GM18519 (cell line): ENCODE measurements at regions not wholly inside any gene's neighbourhood (a gene's known extent, or its start where the extent isn't known, plus 50 kb on each side); places are given as distances from the start of the nearest gene placed in this dataset.
"Not testable (repeated sequence)": the region's sequence is repeated elsewhere in the genome, so short reads cannot be mapped to it uniquely, and the experiment has no call there.

Source experiments
- ATAC-seq: cut with Tn5 transposase; IDR thresholded peaks from one replicate; pipeline ENCODE4 v1.9.1; 2021; ENCODE audit warnings: mild to moderate bottlenecking, moderate library complexity; ENCODE audit not compliant: unreplicated experiment, low FRiP score

DNA sequence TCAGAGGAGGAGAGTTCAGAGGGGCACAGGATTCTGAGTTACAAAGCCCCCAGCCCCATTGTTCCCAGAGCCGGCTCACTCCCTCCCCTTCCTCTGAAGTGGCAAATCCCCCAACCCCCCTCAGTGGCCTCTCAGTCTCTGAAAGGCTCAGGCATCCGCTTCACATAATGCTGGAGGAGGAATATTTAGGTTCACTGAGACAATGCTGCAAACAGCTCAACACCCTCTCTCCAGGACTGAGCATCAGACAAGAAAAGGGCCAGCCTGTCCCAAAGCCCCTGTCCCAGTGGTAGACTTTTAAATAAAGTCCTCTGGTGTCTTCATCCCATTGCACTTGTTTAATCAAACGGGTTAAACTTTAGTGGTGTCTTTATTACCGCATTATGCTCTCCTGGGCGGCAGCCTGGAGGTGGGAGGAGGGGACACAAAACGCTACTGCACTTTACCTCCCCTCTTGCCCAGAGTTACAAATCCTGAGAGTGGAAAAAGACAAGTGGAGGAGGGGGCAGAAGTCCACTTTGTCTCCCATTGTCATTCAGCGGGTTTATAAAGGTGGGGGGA, 257.9 kb downstream of the FGFR2 start:
- ATAC-seq, result no peak

DNA sequence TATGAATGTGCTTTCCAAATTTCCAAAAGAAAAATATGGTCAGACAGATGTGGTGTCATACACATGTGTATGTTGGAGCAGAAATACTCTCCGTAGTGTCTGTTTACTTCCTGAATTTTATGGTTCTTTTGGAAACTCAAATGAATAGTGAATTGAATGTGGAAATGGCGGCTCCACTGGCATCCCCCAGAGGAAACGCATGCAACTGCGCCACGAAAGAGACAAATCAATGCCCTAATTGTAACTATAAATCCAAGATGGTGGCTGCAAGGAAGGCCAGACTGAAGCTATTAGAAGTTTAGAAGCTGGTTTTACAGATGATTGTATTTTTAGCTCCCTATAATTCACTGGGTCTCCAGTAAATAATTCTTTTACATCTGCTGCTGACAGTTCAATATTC, 246.7 kb downstream of the FGFR2 start:
- no peak for ATAC-seq

DNA sequence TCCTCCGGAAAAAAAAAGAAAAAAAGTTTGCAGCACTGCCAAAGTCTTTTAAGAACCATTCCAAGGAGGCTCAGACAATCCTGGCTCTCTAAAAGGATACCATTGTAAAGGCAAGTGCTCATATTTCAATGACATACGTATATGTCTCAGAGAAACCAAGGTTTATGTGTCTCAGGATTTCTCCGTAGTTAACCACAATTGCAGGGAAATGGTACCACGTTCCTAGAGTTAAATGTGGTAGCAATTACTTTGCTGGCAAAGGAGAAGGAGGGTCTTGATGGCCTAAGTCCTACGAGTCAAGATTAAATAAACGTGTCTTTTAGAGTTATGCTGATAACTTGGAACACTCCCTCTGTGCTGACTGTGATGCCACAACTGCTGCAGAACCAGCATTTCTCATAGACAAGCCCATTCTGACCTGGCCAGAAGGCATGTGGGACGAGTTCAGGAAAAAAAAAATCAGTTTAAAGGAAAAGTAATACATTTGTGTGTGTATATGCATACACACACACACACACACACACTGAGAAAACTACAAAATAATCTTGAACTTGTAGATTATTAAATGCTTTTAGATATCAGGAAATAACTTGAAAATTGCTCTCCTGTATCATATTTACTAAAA, 245.9 kb downstream of the FGFR2 start:
- no peak for ATAC-seq

DNA sequence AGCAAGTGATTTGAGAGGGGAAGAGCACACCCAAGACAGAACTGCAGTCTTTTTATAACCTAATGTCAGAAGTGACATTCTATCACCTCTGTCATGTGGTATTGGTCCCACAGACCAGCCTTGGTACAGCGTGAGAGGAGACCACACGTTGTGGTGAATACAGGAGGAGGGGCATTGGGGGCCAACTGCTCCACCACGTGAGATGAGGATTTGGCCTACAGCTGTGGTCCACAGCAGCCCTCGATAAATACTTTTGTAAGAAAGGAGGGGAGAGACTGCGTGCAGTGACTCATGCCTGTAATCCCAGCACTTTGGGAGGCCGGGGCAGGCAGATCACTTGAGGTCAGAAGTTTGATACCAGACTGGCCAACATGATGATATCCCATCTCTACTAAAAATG, 243.1 kb downstream of the FGFR2 start:
- ATAC-seq, result no peak

DNA sequence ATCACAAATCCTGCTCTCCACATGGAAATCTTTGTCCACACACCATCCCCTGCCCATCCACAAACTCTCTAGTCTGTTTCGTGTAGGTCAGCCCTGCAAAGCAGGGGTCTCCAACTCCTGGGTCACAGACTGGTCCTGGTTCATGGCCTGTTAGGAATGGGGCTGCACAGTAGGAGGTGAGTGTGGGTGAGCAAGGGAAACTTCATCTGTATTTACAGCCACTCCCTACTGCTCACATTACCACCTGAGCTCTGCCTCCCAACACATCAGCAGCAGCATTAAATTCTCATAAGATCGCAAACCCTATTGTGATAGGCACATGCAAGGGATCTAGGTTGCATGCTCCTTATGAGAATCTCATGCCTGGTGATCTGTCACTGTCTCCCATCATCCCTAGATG, 242.1 kb downstream of the FGFR2 start:
- ATAC-seq, result no peak

DNA sequence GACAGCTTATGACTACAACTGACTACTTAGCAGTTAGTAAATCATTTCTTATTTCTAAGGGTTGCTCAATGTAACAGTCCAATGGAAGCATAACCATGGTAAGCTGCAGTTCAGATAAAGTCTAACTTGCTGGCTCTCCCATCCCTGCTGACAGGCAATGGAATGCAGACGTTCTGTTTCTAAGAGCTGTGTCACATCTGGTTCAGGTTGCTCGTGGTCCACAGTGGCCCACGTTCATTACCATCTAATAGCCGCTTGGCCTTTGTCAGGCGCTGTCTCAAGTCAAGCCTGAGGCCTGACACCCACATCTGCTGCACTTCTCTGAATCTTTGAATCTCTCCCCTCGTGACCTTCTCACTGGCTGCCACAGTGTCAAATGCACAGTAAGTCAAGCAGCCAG, 240.8 kb downstream of the FGFR2 start:
- ATAC-seq, result no peak

DNA sequence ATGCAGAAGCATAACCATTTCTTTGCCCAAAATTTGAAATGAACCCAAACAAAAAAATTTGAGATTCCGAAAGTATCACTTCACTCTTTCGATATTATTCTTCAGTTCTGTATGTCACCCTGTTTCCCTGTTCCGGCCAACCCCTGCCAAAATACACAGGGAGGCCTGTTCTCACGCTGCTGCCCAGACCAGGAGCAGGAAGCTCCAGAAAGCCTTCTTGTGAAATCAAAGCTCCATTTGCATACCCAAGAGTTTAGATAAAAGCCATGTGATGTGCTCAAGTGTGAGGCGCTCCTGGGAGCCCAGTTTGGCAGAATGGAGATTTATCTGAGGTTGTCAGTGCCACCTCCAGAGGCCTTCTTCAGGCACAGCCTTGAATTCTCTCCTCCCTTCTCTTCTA, 236.2 kb downstream of the FGFR2 start:
- ATAC-seq, result no peak

DNA sequence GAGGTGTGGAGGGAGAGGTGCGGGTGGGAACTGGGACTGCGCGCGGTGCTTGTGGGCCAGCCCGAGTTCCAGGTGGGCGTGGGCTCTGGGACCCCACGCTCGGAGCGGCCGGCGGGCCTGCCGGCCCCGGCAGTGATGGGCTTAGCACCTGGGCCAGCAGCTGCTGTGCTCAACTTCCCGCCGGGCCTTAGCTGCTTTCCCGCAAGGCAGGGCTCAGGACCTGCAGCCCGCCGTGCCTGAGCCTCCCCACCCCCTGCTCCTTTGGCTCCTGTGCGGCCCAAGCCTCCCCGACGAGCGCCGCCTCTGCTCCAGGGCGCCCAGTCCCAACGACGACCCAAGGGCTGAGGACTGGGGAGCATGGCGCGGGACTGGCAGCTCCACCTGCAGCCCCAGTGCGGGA, 232.7 kb downstream of the FGFR2 start:
- no peak for ATAC-seq

DNA sequence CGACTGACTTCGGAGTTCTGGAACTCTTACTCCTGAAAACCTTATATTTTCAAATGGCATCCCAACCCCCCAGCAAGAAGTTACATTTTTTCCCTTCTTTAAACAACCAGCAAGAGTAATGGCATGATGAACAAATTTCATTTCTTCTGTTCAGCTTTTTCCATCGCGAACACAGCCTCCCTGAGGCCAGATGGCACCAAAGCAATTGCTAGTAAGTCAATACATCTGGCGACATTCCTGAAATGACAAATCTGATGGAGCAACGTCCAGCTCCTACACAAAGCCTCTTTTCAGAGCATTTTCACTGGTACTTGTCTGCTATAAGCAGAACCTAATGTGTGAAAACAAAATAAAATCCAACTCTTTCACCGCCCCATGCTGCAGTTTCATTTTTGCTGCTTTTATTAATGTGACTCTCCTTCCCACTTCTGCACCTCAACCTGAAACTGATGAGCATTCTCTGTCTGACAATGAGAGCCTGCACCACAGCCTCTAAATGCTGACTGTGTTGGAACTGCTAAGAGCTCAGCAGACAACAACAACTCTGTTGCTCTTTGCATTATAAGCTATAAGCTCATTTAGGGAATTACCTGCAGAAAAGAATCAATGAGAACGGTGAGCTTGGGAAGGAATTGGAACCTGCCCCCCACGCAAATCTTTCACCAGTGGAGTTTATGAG, 229.8 kb downstream of the FGFR2 start:
- no peak for ATAC-seq

DNA sequence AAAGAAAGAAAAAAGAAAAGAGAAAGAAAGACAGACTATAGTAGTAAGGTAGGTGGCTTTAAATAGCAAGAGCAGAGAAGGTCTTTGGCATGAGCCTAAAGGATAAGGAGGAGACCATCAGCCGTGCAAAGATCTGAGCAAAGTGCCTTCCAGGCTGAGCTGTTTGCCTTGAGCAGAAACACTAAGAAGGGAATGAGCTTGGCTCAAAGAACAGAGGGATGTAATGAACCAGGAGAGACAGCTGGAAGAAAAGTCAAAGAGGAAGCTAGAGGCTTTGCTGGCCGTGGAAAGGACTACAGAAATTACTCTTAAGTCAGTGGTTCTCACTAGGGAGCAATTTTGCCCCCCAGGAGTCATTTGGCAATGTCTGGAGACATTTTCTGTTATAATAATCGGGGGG, 228.6 kb downstream of the FGFR2 start:
- no peak for ATAC-seq

DNA sequence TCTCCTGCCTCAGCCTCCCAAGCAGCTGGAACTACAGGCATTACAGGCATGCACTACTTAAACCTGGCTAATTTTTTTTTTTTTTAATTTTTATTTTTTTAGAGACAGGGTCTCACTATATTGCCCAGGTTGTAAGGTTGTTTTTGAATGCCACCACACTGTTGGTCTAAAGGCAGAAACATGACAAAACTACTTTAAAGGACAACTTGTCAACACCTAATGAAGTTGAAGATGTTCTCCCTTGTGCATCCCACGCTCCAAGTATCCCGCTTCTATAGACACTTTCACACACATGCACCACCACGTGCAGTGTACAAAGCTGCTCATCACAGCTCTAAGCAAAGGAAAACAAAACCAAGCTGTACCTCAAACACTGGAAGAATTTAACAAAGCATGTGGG, 226.4 kb downstream of the FGFR2 start:
- no peak for ATAC-seq

DNA sequence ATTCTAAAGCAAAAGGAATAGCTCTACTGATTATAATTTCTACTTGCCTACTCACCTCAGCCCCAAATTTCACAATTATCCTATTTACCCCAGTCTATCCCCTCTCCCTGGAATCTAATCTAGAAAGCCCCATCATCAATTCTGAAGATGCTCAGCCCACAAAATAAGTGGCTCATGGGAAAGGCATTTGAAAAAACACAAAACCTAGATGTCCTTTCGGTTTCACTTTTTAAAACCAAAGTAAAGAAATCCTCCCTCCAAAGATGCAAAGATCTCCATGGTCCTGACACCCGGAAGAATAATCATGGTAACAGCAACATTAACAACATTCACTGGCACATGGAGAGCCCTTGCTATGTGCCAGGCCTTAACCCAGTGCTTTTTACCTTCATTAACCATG, 224.8 kb downstream of the FGFR2 start:
- no peak for ATAC-seq

DNA sequence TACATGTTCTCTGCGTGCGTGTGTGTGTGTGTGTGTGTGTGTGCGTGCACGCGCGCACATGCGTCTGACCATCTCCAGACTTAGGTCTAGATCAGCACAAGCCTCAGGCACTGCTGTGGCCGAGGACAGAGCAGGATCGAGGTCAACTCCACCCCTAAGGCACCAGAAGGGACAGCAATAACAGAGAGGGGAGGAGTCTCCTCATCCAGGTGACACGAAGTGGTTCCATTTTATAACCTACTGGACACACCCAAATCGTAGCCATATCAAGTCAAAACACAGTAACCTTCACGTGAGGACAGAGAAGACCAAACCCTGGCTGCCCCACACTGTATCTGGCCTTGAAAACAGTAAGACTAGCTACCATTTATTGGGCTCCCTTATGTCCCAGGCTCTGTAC, 224.1 kb downstream of the FGFR2 start:
- no peak for ATAC-seq

DNA sequence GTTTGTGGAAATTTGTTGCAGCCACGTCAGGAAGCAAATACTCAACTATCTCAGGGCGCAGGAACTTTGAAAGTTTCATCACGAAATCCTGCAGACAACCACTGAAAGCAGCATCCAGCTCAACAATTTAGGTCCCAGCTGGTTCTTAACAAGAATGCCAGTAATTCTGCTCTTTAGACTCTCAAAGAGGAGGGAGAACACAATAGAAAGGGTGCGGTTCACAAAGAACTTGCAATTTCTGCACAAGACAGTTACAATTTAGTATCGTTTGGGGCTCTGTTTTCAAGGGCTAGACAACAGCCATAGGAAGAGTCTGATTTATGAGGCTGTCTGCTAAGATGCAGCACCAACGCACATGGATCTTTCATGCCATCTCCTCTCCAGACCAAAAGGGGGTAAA, 223.1 kb downstream of the FGFR2 start:
- ATAC-seq, result no peak

DNA sequence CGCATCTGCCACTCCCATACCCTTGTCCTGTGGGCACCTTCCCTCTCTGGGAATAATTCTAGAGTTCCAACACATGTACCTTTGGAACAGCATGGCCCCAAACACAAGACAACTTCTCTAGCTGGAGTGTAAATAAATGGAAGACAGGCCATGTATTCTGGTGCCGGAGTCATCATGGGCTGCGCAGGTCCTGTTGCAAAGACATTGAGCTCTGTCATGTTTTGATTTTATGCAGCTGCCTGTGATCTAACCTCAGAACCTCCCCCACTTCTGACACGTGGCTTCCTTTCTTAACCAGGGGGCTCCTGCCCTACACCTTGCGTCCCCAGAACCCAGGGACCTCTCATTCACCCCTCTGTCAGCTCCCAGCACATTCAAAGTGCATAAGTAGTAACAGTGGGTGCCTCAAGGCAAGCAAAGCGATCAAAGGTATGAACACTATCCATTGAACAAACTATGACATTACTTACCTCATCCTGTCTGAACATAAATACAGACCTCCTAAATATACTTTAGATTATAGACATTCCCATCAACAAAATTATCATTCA, 219.9 kb downstream of the FGFR2 start:
- no peak for ATAC-seq

DNA sequence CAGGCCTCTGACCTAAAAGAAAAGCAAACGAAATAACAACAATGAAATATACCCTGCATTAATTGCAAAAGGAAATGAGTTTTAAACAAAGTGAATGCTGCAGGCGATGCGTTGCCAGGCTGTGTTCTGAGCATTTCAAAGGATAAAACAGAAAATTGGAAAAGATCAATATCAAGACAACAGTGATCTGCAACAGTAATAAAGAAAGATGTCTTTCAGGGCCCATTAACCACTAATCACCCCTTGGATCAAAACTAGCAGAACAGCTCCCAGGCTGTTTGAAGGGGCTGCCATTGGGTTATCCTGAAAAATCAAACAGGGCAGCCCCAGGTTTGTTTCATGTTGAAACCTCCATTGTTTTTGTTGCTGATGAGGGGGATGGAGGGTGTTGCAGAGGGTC, 219.2 kb downstream of the FGFR2 start:
- no peak for ATAC-seq

DNA sequence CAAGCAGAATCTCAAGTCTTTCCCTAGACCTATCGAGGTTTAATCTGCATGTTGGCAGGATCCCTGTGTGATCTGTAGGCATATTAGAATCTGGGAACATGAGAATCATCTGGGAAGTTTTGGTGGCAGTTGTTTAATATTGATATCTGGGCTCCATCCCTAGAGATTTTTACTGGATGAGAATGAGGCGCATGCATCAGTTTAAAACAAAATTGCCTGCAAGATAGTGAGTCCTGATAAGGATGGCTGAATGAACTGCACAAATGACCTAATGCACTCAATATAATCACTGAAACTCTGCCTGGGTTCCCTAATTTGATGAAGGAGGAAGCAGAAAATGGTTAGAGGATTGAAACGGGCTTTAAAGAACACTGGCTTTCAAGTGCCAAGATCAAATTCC, 218.0 kb downstream of the FGFR2 start:
- no peak for ATAC-seq

DNA sequence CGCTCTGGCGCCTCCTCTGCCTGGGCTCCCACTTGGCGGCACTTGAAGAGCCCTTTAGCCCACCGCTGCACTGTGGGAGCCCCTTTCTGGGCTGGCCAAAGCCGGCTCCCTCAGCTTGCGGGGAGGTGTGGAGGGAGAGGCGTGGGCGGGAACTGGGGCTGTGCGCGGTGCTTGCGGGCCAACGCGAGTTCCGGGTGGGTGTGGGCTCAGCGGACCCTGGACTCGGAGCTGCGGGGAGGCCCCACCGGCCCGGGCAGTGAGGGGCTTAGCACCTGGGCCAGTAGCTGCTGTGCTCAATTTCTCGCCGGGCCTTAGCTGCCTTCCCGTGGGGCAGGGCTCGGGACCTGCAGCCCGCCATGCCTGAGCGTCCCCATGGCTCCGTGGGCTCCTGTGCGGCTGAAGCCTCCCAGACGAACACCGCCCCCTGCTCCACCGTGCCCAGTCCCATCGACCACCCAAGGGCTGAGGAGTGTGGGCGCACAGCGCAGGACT, 216.2 kb downstream of the FGFR2 start:
- not testable (repeated sequence) for ATAC-seq

DNA sequence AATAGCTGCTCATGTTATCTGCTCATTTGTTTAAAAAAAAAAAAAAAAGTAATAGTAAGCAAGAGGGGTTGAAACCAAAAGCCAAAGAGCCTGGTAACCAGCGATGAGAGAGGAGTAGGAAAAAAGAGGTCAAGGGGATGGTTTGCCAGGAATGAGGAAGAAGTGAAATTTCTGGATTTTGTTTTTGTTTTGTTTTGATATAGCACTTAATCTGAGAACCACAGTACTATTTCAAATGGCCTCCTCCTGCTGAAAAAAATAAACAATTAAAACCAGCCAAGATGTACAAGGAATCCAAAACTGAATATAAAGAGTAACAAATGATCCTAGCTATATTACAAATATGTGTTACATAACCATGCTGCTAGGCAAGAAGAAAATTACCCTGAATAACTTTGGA, 213.1 kb downstream of the FGFR2 start:
- ATAC-seq, result no peak

DNA sequence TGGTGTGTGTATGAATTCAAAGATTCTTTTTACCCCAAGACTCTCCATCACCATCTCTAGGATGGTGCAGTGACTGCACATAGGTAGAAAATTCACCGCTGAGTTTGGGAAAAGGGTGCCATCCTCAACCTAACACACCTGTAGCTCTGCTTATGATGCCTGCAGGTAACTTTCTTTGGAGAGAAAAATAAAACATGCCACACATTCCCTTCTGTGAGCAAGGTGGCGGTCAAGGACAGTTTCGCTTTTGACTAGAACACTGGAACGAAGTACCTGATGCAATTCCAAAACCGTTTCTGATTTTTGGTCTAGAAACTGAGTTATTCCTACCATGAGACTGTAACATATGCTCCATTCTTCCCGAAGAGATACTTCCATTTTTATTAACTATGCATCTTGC, 205.6 kb downstream of the FGFR2 start:
- ATAC-seq, result no peak

DNA sequence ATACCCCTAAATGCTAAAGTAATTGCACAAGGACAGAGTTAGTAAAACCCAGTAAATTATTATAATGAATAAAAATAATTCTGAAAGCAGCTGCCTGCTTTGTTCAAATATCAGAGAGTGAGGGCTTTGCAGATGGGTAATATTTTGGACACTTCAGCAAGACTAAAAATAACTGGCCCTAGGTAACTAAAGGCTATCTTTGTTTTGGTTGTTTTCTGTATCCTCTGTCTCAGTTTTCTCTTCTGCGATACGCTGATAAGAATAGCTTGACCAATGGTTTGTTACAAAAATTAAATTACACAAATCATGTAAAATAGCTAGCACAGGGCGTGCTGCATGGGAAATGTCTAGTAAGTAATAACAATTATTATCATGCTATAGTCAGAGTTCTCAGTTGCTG, 204.7 kb downstream of the FGFR2 start:
- no peak for ATAC-seq

DNA sequence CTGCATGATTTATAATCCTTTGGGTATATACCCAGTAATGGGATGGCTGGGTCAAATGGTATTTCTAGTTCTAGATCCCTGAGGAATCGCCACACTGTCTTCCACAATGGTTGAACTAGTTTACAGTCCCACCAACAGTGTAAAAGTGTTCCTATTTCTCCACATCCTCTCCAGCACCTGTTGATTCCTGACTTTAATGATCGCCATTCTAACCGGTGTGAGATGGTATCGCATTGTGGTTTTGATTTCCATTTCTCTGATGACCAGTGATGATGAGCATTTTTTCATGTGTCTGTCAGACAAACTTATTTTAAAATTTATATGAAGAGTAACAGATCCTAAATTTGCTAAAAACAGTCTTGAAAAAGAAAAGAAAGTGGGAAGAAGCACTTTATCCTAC, 197.7 kb downstream of the FGFR2 start:
- ATAC-seq, result not testable (repeated sequence)
